GM23248 (cell line): ENCODE measurements at regions not wholly inside any gene's neighbourhood (a gene's known extent, or its start where the extent isn't known, plus 50 kb on each side); places are given as distances from the start of the nearest gene placed in this dataset.

Experiments
- DNase-seq: peaks from one replicate; pipeline ENCODE4 v3.0.0-alpha.2; 2015
- H2AFZ ChIP-seq: fragments of 200-600 bp; sonication (generic); 2 replicates; pipeline ENCODE4 v1.6.1; 2016; ENCODE audit warnings: antibody characterized with exemption
- H3F3A ChIP-seq: fragments of 200-600 bp; sonication (generic); 2 replicates; pipeline ENCODE4 v1.6.1; 2016; ENCODE audit warnings: mild to moderate bottlenecking, antibody characterized with exemption, mixed run types; ENCODE audit not compliant: insufficient read depth
- H3K27ac ChIP-seq: fragments of 200-600 bp; sonication (generic); 2 replicates; pipeline ENCODE4 v1.5.1; 2016; ENCODE audit warnings: mild to moderate bottlenecking
- H3K27me3 ChIP-seq: fragments of 200-600 bp; sonication (generic); replicated peaks from 2 replicates; pipeline ENCODE4 v1.6.1; 2016; ENCODE audit warnings: mild to moderate bottlenecking; ENCODE audit not compliant: insufficient read depth
- H3K36me3 ChIP-seq: fragments of 200-600 bp; sonication (generic); 2 replicates; pipeline ENCODE4 v1.6.1; 2016; ENCODE audit warnings: low read depth, mild to moderate bottlenecking
- H3K4me1 ChIP-seq: fragments of 200-600 bp; sonication (generic); 2 replicates; pipeline ENCODE4 v1.6.1; 2016; ENCODE audit warnings: mild to moderate bottlenecking; ENCODE audit not compliant: insufficient read depth
- H3K4me2 ChIP-seq: fragments of 200-600 bp; sonication (generic); one replicate; pipeline ENCODE4 v1.6.1; 2016; ENCODE audit warnings: mild to moderate bottlenecking; ENCODE audit not compliant: unreplicated experiment
- H3K4me3 ChIP-seq: fragments of 200-600 bp; sonication (generic); 2 replicates; pipeline ENCODE4 v1.5.1; 2016; ENCODE audit warnings: mild to moderate bottlenecking
- H3K79me2 ChIP-seq: fragments of 200-600 bp; sonication (generic); 2 replicates; pipeline ENCODE4 v1.6.1; 2016; ENCODE audit warnings: mild to moderate bottlenecking; ENCODE audit not compliant: insufficient read depth
- H3K9ac ChIP-seq: fragments of 200-600 bp; sonication (generic); 2 replicates; pipeline ENCODE4 v1.6.1; 2016; ENCODE audit warnings: mild to moderate bottlenecking
- H3K9me2 ChIP-seq: fragments of 200-600 bp; sonication (generic); 2 replicates; pipeline ENCODE4 v1.6.1; 2016; ENCODE audit warnings: mixed run types, mild to moderate bottlenecking, moderate library complexity; ENCODE audit not compliant: insufficient read depth
- H3K9me3 ChIP-seq: fragments of 200-600 bp; sonication (generic); one replicate; pipeline ENCODE4 v1.6.1; 2017; ENCODE audit warnings: low read depth
- H4K20me1 ChIP-seq: fragments of 200-600 bp; sonication (generic); 2 replicates; pipeline ENCODE4 v1.6.0; 2016; ENCODE audit not compliant: insufficient read depth
- EZH2 ChIP-seq: fragments of 200-600 bp; sonication (generic); IDR thresholded peaks from 2 replicates; pipeline ENCODE4 v1.6.1; 2018; ENCODE audit warnings: antibody characterized with exemption, mild to moderate bottlenecking; ENCODE audit not compliant: insufficient read depth, poor library complexity, severe bottlenecking
- EZH2phosphoT487 ChIP-seq: fragments of 200-600 bp; sonication (generic); IDR thresholded peaks from 2 replicates; pipeline ENCODE4 v1.6.1; 2018; ENCODE audit warnings: antibody characterized with exemption, moderate library complexity, mild to moderate bottlenecking, low read depth; ENCODE audit not compliant: insufficient read depth
- WGBS, 2 experiments: methylation state at CpG; one replicate each; pipeline ENCODE4 v1.1.6; 2015 to 2017; ENCODE audit warnings: low lambda C conversion rate in 2 of 2, low coverage in 1 of 2; ENCODE audit errors: missing lambda C conversion rate in 2 of 2; 5-methylcytosine and 5-hydroxymethylcytosine counted together
- in situ Hi-C: fragments of 300-500 bp; cut with MboI; formaldehyde crosslinking; loops from 2 replicates; pipeline ENCODE4 v1.15.0; 2020

GRCh38 chr16:73317321-73317857 lies 269.5 kb upstream of the ZFHX3 start:
- 59 to 69% methylated on average over 12 of the region's 12 CpGs for WGBS, 2 experiments
- in situ Hi-C loops, result no loop called here
- H2AFZ ChIP-seq, result no peak overlapping the region
- H3K9me2 ChIP-seq, result no peaks in the 10 kb centered on the region
- H3K4me3 ChIP-seq, result no peak overlapping the region
- H3K9ac ChIP-seq, result no peak overlapping the region
- no peaks in the 10 kb centered on the region for H3K36me3 ChIP-seq
- no peak for DNase-seq
- no peak overlapping the region for H3K4me2 ChIP-seq
- TF ChIP-seq EZH2phosphoT487 (no peak), EZH2 (no peak)
- no peak overlapping the region for H3K27ac ChIP-seq
- no peaks in the 10 kb centered on the region for H3K9me3 ChIP-seq
- H4K20me1 ChIP-seq, result no peaks in the 10 kb centered on the region
- no peaks in the 10 kb centered on the region for H3K79me2 ChIP-seq
- peaks cover 13% of the 10 kb centered on the region for H3K27me3 ChIP-seq
- no peaks in the 10 kb centered on the region for H3K4me1 ChIP-seq
- H3F3A ChIP-seq, result no peaks in the 10 kb centered on the region

DNA sequence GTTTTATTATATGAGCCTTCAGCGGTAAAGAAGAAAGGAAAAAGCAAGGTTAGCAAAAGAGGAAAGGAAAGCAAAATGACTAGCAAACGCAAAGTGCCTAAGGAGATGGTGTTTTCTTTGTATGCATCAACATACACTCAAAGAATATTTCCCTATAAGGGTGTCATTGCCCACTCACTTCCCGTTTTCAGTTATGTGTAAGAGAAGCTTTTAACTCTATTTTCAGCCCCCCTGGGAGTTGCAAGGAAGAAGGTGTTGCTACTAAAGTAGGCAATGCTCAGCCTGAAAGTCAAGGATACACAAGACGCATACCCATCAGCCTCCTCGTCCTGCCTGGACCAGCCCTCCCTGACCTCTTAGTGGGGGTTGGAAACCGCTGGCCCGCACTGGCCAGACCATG lies 267.7 kb upstream of the ZFHX3 start:
- Histone ChIP-seq H4K20me1 (no peaks in the 10 kb centered on the region), H3K9me2 (no peaks in the 10 kb centered on the region)
- TF ChIP-seq EZH2, result no peak
- TF ChIP-seq EZH2phosphoT487, result no peak

DNA sequence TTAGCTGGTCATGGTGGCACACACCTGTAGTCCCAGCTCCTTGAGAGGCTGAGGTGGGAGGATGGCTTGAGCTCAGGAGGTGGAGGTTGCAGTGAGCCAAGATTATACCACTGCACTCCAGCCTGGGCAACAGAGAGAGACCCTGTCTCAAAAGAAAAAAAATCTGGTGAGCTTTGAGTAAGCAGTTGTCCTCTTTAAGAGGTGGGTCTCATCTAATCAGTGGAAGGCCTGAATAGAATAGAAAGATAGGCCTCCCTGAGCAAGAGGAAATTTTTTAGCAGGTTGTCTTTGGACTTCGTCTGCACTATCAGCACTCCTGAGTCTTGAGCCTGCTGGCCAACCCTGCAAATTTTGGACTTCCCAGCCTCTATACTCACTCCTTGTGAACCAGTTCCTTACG lies 266.0 kb upstream of the ZFHX3 start:
- WGBS, 2 experiments, result 15 to 16% methylated on average over 2 of the region's 2 CpGs
- in situ Hi-C loops, result no loop called here
- H3K36me3 ChIP-seq, result no peaks in the 10 kb centered on the region
- TF ChIP-seq EZH2phosphoT487 (no peak), EZH2 (no peak)
- H3K9me2 ChIP-seq, result no peaks in the 10 kb centered on the region
- DNase-seq, result no peak
- no peaks in the 10 kb centered on the region for H3F3A ChIP-seq
- H4K20me1 ChIP-seq, result no peaks in the 10 kb centered on the region
- H3K4me1 ChIP-seq, result no peaks in the 10 kb centered on the region
- no peak overlapping the region for H3K27ac ChIP-seq
- H2AFZ ChIP-seq, result no peak overlapping the region
- no peaks in the 10 kb centered on the region for H3K27me3 ChIP-seq
- no peak overlapping the region for H3K4me3 ChIP-seq
- no peaks in the 10 kb centered on the region for H3K9me3 ChIP-seq
- H3K9ac ChIP-seq, result no peak overlapping the region
- H3K4me2 ChIP-seq, result no peak overlapping the region
- no peaks in the 10 kb centered on the region for H3K79me2 ChIP-seq

More for the DNA sequence above, 267.7 kb upstream of the ZFHX3 start:
- Histone ChIP-seq H3K4me2 (no peak overlapping the region), H2AFZ (no peak overlapping the region), H3F3A (no peaks in the 10 kb centered on the region), H3K4me1 (no peaks in the 10 kb centered on the region), H3K79me2 (no peaks in the 10 kb centered on the region), H3K27ac (no peak overlapping the region), H3K27me3 (peaks cover 6% of the 10 kb centered on the region), H3K9me3 (no peaks in the 10 kb centered on the region), H3K4me3 (no peak overlapping the region), H3K36me3 (no peaks in the 10 kb centered on the region), H3K9ac (no peak overlapping the region)
- DNase-seq, result no peak
- in situ Hi-C loops, result no loop called here
- whole genome bisulfite sequencing, 2 experiments, result 32 to 41% methylated on average over 7 of the region's 7 CpGs

GRCh38 chr16:73311857-73312723 lies 264.2 kb upstream of the ZFHX3 start:
- 35 to 39% methylated on average over 10 of the region's 10 CpGs for WGBS, 2 experiments
- H3K9ac ChIP-seq, result no peak overlapping the region
- no peaks in the 10 kb centered on the region for H3K9me2 ChIP-seq
- no peaks in the 10 kb centered on the region for H3F3A ChIP-seq
- H3K36me3 ChIP-seq, result no peaks in the 10 kb centered on the region
- H3K4me1 ChIP-seq, result no peaks in the 10 kb centered on the region
- no peak overlapping the region for H3K4me2 ChIP-seq
- TF ChIP-seq EZH2phosphoT487, result no peak
- no peak for TF ChIP-seq EZH2
- DNase-seq, result no peak
- in situ Hi-C loops, result no loop called here
- H4K20me1 ChIP-seq, result no peaks in the 10 kb centered on the region
- no peak overlapping the region for H3K4me3 ChIP-seq
- H3K79me2 ChIP-seq, result no peaks in the 10 kb centered on the region
- H2AFZ ChIP-seq, result no peak overlapping the region
- no peak overlapping the region for H3K27ac ChIP-seq
- H3K27me3 ChIP-seq, result peaks cover 8% of the 10 kb centered on the region
- H3K9me3 ChIP-seq, result no peaks in the 10 kb centered on the region
